HG02642 (cell line): ENCODE measurements at regions not wholly inside any gene's neighbourhood (a gene's known extent, or its start where the extent isn't known, plus 50 kb on each side); places are given as distances from the start of the nearest gene placed in this dataset.
"Not testable (repeated sequence)": the region's sequence is repeated elsewhere in the genome, so short reads cannot be mapped to it uniquely, and the experiment has no call there.

Experiments
- ATAC-seq: cut with Tn5 transposase; IDR thresholded peaks from one replicate; pipeline ENCODE4 v1.9.1; 2021; ENCODE audit warnings: mild to moderate bottlenecking; ENCODE audit not compliant: unreplicated experiment, poor library complexity

DNA sequence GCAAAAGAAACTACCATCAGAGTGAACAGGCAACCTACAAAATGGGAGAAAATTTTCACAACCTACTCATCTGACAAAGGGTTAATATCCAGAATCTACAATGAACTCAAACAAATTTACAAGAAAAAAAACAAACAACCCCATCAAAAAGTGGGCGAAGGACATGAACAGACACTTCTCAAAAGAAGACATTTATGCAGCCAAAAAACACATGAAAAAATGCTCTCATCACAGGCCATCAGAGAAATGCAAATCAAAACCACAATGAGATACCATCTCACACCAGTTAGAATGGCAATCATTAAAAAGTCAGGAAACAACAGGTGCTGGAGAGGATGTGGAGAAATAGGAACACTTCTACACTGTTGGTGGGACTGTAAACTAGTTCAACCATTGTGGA, 170.1 kb downstream of the MEX3B start:
- not testable (repeated sequence) for ATAC-seq

DNA sequence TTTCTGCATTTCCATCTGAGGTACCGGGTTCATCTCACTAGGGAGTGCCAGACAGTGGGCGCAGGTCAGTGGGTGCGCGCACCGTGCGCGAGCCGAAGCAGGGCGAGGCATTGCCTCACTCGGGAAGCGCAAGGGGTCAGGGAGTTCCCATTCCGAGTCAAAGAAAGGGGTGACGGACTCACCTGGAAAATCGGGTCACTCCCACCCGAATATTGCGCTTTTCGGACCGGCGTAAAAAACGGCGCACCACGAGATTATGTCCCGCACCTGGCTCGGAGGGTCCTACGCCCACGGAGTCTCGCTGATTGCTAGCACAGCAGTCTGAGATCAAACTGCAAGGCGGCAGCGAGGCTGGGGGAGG, 175.1 kb downstream of the MEX3B start:
- ATAC-seq: not testable (repeated sequence)

DNA sequence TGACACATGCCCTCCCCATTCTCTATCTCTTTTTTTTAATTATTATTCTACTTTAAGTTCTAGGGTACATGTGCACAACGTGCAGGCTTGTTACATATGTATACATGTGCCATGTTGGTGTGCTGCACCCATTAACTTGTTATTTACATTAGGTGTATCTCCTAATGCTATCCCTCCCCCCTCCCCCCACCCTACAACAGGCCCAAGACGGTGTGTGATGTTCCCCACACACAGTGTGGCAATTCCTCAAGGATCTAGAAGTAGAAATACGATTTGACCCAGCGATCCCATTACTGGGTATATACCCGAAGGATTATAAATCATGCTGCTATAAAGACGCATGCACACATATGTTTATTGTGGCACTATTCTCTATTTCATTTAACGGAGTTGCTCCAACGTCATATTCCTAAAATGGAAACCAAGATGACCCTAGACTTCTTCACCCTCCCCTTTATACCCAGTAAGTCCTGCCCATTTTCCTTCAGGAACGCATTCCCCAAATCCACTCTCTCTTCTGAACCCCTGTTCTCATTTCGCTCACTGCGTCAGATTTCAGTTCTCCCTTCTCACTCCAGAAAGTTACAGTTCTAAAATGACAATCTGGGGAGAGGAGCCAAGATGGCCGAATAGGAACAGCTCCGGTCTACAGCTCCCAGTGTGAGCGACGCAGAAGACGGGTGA, 175.6 kb downstream of the MEX3B start:
- not testable (repeated sequence) for ATAC-seq

DNA sequence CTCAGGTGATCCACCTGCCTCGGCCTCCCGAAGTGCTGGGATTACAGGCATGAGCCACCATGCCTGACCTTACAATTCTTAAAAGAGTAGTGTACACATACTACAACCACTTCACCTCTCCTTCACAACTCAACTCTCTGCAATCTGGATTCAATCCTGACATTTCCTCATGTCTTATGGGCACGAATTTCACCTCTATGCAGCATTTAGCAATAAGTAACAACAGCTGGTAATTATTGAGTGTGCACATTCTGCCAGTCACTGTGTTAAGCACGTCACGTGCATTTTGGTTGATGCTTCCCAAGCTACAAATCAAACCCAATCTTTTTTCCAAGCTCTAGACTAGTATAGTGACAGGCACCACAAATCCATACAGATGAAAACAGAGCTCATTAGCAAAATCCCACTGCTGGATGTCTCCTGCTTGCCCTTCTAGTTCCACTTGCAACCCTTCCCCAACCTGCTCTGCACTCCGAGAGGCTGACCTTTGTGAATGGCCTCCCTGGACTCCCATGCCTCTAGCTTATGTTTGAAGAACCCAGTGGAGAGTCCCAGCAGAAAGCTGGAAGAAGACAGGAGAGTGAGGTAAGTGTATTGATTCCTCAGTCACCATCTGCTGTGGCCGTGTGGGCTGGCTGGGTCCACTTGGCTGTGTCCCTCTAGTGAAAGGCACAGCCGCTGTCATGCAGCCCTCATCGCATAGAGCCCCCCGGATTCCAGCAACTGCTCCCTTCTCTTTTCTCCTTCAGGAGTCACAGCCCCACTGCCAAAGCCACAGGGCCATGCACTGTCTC, 176.5 kb downstream of the MEX3B start:
- ATAC-seq: no peak

DNA sequence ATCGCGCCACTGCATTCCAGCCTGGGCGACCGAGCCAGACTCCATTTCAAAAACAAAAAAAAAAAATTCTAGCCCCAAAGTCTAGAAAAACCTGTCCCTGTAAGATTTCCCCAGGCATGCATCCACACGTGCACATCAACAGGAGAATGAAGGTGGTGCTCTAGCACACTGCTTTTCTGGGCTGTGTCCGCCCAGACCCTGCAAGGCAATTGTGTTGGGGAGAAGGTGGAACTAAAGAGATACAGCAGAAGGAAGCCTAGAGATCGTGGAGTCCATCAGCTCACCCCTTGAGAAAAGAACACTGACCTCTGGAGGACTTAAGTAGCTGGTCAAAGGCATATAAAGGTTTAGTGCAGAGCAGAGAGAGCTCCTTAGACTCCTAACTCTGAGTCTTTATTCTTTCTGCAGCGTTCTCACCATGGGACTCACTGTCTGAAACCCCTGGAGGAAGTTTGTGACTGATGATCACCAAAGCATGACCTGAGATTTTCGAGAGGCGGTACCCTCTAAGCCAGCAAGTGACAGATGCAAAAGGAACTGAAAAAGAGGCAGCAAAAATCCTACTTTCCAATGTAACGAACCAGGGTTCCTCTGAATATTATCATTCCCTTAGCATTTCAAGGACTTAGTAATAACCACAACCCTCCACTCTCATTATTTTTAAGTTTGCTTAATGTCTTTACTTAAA, 179.8 kb downstream of the MEX3B start:
- ATAC-seq: peak; percentile 95

DNA sequence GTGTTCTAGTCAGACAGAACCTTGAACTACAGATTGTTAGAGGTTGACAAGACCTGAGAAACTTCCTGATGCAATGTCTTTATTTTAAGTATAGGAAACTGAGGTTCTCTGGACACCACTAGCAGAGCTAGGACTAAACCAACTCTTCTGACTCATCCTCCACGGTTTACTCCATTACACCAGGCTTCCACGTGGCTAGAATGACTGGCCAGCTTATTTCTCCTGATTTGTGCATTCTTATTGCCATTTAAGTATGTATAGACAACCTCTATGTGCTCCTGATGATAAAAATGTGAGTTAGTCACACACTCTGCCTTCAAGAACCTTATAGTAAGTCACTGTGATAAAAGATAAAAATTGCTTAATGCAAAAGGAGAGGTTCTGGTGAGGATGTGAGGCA, 182.7 kb downstream of the MEX3B start:
- ATAC-seq: no peak

DNA sequence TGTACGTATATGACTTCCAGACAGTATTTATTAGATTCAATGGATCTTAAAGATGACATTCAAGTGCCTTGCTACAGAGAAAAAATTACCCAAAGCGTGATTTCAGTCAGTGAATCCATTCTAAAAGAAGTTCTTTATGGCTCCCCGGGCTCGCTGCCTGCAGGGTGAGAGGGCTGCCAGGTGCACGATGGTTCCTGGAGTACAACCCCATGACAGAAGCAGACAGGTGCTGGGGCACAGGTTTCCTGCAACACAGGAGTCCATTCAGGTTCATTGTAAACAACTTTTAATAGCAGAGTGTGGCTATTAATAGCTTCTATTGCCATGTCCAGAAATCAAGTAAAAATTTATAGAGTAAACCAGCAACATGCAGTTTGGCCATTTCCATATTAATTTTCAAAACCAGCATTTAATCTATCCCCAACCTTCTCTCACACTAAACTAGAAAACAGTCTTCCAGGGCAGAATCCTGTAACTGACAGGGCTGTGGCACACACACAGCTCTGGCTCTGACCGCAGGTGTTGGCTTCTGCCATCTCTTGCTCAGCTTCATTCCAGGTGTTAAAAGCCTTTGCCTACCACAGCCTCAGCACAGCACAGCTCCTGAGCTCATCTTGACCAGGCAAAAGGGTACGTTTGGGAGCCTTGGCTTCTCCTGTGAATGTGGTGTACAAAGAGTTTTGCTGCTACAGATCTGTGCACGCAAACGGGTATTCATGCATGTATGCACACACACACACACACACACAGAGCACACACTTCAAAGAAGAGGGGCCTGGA, 185.9 kb downstream of the MEX3B start:
- no peak for ATAC-seq

DNA sequence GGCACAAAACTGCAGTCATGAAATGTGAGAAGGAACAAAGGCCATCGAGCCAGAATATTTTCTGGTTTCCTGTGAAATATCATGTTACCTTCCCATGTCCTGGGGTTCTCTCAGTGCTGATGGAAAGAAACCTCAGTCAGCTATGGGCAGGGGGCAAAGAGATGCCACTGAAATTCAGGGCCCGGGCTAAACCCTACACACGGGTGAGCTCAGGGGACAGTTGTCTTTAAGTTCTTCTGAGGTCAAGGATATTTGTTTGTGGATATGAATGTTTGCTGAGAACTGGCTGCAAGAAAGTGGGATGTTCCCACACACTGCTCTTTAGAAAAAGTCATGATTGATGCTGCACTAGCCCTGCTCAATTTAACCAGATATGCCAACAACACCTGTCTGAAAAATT, 187.2 kb downstream of the MEX3B start:
- no peak for ATAC-seq

DNA sequence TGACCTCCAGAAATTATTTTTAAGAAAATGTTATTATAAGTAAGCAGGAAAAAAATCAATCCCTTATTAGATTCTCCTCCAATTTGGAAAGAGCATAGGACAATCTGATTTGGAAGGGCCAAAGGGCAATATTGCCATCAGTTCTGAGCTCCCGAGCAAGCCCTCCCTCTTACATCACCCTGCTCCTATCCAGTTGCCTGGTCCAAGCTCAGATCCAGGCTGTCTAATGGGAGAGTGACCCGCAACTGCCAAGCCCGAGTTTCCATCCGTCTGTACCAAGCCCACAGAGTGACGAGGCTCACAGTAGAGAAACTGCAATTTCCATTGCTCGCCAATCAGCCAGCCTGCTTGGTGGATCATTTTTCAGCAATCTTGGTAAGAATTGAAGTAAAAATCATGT, 187.7 kb downstream of the MEX3B start:
- ATAC-seq: no peak

DNA sequence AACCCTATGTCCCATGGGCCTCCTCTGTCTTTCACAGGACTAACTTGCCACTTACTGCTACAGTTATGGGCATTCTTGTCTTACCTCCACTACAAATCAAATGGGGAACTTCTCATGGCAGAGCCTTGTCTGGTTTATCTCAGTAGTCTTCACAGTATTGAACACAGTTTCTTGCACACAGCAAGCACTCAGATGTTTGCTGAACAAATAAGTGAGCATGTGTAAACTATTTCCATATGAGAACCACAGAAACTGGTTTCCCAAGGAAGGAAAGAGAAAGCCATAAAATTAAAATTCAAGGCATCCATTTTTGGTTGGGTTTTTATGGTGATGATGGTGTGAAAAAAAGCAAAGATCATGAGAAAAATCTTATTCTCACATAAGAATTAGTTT, 189.2 kb downstream of the MEX3B start:
- ATAC-seq: no peak

DNA sequence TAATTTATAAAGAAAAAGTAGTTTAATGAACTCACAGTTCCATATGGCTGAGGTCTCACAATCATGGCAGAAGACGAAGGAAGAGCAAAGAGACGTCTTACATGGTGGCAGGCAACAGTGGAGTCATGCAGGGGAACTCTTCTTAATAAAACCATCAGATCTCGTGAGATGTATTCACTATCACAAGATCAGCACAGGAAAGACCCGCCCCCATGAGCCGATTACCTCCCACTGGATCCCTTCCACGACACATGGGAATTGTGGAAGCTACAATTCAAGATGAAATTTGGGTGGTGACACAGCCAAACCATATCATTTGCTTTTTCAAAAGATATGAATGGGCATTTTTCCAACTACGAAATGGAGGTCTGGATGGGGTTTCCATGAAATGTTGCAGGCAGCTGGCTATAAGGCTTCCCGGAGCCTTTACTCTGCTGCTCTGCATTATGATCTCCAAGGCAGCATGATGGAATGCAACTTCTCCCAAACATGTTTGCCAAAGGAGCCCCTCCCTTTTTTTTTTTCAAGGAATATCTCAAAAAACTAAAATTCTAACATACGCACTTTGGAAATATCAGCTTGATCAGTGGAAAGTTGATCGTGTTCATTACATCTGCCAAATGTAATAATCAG, 189.7 kb downstream of the MEX3B start:
- no peak for ATAC-seq

DNA sequence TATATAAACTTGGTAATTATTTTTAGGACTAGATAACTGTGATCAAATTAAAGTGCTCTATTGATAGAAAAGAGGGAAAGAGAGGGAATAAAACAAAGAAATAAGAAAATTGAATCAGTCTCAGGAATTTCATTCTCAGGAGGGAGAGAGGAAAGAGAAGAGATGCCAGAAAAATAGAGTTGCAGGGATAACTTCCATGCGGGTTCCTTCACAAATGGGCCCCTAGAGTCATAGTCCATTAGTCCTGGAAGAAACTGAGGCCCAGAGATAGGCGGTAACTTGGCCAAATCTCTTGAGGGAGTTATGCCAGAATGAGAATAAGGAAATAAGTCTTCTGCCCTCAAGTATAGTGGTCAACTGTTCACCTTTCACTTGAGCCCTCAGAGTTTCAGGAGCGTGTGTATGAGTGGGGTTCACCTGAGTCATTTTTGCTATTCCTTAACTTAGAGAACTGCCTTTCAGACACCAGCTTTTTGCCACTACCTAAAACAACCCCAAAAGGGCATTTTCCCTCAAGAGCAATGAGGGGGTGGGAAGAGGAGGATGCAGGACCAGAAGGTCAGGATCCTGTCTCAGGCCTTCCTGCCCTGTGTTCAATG, 192.6 kb downstream of the MEX3B start:
- ATAC-seq: no peak

DNA sequence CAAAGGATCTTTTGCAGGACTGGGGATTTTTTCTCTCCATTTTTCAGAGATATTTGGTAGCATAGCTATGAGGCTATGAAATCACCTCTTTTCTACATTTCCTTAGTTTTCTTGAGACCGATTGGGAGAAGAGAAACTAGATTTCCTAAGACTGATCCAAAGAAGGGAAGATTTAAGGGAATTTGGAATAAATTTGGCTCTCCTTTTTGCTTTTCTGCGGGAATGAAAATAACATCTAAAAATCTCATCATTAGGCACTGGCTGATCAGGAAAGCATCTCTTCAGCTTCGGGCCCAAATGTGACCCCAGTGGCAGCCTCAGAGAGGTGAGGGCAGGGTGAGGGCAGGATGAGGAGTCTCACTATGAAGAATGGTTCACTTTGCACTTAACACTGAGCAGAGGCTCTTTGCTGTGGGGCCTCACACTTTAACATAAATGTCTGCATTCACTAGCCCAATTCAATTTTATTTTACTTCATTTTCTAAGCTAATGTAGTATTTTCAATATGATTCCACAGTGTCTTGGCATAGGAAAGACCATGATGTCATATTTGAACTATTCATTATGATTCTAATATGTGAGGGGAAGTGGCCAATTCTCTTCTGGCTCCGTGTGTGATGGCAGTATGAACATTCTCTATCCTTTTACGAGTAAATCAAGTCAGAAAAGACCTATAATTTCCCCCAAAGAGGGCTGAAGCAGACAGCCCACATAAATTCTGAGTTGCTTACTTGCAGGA, 193.2 kb downstream of the MEX3B start:
- no peak for ATAC-seq

DNA sequence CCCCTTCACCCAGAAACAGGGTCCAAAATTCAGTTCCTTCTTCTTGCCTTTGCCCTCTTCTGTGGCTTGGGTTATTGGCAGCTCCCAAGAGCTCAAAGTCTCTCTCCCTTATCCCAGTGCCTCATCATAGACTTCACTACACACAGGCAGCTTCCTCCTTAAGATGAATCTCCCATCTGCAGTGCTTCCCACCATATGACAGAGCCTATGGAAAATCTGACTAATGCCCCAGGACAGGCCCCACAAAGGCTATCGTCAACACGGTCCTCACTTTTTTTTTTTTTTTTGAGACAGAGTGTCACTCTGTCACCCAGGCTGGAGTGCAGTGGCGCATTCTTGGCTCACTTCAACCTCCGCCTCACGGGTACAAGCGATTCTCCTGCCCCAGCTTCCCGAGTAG, 194.1 kb downstream of the MEX3B start:
- ATAC-seq: no peak

DNA sequence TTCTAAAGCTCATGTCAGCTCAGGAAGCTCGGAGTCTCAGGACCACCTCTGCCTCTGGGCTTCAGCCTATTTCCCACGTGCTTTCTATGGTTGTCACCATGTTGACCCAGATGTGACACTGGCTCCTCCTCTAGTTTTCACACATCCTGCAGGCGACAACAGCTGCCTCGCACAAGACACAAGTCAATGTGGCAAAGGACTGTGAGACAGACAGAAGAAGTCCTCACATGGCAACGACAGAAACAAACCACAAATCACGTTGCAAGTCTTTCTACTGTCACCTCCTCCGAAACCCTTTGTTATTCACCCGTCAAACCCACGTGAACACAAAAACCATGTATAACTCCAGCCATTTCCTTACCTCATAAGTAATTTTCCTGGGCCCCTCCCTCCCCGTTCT, 194.5 kb downstream of the MEX3B start:
- no peak for ATAC-seq

DNA sequence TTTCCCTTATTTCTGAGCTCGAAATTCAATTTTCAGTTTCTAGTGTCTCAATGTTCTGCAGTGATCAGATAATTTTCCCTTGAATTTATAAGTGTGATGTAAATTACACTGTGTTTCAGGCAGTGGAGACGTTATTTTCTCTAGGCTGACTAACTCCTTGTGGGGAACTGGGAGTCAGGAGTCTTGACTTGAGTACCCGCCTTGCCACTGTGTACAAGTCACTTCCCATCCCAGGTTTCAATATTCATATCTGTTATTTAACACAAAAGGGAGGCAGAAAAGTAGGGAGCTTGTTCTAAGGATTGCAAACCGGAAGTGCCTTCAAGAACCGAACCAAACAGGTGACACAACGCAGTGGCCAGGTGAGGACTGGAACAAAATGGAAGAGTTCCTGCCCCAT, 196.5 kb downstream of the MEX3B start:
- no peak for ATAC-seq

DNA sequence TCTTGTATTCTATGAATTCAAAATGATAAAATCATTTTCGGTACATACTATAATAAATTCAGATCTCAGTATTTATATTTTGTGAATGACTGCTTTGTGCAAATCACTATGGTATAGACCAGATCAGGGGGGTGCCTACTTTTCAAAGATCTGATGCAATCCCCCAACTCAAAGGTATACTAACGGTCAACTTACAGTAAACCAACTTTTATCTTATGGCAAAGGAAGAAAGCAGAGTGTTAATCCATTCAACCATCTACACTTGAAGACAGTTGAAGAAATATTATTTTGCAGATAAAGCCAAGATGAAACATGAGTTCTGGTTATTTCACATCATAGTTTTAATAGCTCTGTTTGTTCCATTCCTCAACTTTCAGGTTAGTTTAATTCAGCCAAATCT, 197.1 kb downstream of the MEX3B start:
- no peak for ATAC-seq

DNA sequence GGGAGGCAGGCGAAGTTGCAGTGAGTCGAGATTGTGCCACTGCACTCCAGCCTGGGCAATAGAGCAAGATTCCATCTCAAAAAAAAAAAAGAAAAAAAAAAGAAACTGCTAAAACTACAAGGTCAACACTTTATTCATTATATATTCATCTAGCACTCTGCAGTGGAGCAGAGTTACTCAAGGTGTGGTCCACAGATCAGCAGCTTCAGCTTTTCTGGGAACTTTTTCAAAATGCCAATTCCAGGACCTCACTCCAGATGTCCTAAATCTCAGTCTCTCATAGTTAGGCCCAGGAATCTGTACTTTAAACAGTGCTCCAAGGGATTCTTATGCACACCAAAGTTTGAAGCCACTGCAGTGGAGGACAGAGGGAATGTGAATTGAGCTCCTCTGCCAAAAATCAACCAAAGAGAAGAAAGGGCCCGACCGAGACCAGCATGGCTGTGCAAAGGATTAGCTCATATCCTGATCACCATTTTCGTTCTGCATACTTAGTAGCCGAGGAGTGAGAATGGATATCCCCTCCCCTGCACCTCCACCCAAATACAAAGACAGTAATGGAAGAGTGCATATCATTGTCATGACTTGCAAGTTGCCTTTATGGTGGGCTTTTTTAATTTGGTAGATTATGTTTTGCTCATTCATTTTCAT, 201.9 kb downstream of the MEX3B start:
- ATAC-seq: no peak

DNA sequence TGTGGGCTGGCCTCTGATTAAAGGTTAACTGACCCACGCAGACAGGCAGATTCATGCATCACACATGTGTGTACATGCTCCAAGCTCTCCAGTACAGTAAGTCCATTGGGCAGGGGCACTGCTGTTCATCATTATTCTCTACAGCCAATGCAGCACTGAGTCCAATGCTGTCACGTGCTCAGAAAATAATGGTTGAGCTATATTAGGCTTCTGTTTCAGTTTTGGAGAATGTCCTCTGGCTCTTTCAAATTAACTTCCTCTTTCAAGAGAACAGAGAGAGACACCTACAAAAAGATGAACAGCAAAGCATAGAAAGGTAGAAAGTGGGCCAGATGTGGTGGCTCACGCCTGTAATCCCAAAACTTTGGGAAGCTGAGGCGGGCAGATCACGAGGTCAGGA, 202.6 kb downstream of the MEX3B start:
- peak; percentile 45 for ATAC-seq
